HG02678 (cell line): ENCODE measurements at regions not wholly inside any gene's neighbourhood (a gene's known extent, or its start where the extent isn't known, plus 50 kb on each side); places are given as distances from the start of the nearest gene placed in this dataset.
"Not testable (repeated sequence)": the region's sequence is repeated elsewhere in the genome, so short reads cannot be mapped to it uniquely, and the experiment has no call there.

Source experiments
- ATAC-seq: cut with Tn5 transposase; IDR thresholded peaks from one replicate; pipeline ENCODE4 v1.9.1; 2021; ENCODE audit warnings: mild to moderate bottlenecking, moderate library complexity; ENCODE audit not compliant: unreplicated experiment

DNA sequence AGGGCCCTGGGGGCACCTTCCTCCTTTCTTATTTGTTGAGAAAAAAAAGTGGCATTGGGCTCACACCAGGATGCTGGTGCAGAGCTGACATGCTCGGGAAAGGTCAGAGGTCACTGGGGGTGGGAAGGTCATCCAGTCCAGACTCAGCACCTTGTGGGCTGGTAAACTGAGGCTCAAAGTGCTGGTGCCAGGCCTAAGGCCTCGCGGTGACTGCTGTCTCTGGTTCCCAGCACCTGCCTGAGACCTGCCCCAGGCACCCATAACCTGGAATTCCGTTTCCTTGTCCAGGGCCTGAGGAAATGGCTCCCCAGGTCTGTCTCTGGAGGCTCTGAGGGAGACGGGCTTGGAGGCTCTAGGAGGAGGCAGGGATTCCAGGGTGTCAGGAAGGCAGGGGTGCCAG lies 521.0 kb downstream of the GOLGA6L6 start:
- not testable (repeated sequence) for ATAC-seq

DNA sequence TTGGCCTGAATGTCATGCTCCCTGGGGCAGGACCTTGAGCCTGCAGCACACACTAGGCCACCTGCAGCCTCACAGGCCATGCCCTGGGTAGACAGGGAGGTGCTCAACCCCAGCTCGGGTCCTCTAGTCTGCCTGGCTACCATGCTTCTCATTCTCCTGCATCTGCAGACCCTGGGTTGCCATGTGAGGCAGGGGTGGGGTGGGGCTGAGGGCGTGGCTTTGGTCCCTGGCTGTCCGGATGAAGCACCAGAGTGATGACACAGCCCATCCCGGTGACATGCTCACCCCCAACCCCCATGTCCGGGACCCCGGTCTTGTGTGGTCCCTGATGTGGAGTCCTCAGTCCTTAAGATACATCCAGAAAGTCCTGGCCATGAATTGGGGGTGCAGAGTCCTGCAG lies 521.8 kb downstream of the GOLGA6L6 start:
- ATAC-seq = not testable (repeated sequence)

- not testable (repeated sequence) for ATAC-seq
Measured at GRCh38 chr15:20017581-20017980, 524.0 kb downstream of the GOLGA6L6 start.

- not testable (repeated sequence) for ATAC-seq
Measured at GRCh38 chr15:20016941-20017340, 524.7 kb downstream of the GOLGA6L6 start.

- ATAC-seq = not testable (repeated sequence)
Measured at GRCh38 chr15:20012837-20013236, 528.8 kb downstream of the GOLGA6L6 start.

DNA sequence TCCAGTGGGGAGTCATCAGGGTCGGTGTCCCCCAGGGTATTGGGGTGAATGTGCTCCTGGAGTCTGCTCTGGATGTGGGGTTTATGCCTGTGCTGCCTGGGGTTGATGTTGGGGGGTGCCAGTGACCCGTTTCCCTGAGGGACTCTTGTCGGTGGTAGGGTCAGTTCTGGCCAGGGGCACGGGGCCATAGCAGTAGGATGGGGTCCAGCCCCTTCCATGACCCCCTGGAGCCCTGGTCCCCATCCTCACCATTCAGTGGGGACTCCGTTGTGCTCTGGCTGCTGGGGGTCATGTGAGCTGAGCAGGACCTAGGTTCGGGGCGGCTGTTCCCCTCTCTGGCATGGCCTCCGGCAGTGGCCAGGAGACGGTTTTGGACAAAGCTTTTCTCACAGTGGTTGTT lies 530.8 kb downstream of the GOLGA6L6 start:
- not testable (repeated sequence) for ATAC-seq

DNA sequence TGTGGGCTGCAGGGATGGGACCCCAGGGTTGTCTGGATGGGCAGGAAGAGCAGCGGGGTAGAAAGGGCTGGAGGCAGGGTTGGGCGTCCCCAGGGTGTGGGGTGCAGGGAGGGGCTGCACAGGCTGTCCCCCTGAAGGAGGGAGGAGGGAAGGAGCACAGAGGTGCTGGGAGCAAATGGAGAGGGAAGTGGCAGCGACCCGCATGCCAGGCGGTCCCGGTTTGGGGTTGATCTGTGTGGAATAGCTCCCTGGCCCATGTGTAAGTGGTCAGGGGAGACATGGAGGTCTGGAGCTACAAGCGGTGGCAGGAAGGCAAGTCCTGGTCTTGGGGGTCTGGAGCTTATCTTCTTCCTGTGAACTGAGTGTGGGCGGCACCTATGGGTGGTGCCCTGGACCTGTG lies 532.0 kb downstream of the GOLGA6L6 start:
- not testable (repeated sequence) for ATAC-seq

DNA sequence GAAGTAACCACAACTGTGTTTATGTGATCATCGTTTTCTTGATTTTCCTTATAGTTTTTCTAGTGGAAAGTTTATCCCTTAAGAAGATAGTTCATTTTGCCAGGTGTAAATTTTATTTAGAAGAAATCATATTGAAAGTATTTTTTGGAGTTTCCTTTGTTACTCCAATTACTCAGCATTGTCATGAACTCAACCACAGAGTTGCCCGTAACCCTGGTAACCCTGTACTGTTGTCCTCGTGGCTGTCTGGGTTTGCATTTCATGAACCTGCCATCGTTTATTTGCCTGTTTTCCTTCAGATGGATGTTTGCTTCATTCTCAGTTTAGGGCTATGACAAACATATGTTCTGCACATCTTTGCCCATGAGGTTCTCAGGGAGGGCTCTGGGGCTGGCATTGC lies 534.3 kb downstream of the GOLGA6L6 start:
- ATAC-seq = not testable (repeated sequence)

GRCh38 chr15:20003471-20003870 lies 538.1 kb downstream of the GOLGA6L6 start:
- not testable (repeated sequence) for ATAC-seq

DNA sequence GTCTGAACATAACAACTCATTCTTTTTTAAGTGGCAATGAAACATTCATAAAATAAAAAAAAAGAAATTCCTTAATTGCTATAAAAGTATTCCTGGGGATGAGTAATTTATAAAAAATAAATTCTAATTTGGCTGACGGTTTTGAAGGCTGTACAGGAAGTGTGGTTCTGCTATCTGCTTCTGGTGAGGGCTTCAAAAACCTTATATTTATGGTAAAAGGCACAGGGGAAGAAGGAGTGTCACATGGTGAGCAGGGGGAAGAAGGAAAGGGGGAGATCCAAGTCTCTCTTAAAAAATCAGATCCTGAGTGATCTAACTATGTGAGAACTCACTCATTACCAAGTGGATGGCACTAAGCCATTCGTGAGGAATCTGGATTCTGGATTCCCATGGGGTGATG lies 539.0 kb downstream of the GOLGA6L6 start:
- not testable (repeated sequence) for ATAC-seq

DNA sequence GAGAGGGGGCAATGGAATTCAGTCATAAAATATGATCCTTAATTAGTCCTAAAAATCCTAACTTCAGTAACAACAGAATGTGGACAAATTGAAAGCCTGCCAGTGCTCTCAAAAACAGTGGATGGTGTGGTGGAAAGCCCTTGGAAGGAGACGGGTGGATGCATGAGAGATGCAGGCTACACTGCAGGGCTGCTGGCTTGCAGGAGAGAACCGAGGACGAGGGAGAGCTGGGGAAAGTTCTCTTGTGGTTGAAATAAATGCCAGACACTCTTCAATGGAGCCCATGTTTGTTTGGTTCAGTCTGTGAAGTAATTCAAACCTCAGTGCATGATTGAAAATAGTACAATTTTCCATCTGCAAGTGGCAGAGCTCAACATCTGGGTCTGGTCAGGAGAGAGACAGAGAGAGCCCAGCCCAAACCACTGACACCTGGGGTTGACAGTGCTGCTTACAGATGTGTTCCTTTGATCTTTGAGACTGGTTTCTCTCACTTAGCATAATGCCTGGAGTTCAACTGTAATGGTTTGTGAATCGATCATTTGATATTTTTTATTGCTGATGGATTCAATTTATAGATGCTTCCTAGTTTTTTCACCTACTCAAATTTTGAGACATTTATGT lies 544.9 kb downstream of the GOLGA6L6 start:
- ATAC-seq = not testable (repeated sequence)

DNA sequence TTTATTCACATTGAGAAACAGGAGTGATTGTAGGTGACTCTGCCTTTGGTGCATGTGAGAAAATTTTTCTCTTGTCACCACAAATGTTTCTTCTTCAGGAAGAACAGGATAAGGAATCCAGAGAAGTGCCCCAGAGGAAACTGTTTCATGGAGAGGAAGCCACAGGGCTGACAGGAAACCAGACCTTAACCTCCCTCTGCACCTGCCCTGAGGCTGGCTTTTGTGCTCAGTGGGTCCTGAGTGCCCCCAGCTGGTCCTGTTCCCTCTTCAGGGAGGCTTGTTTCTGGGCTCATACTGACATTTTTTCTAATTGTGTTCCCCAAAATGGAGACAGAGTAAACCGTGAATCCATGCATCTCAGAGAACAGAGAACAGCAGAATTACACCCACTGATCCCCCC lies 546.3 kb downstream of the GOLGA6L6 start:
- not testable (repeated sequence) for ATAC-seq

GRCh38 chr15:19992428-19992827 lies 549.2 kb downstream of the GOLGA6L6 start:
- ATAC-seq = no peak

DNA sequence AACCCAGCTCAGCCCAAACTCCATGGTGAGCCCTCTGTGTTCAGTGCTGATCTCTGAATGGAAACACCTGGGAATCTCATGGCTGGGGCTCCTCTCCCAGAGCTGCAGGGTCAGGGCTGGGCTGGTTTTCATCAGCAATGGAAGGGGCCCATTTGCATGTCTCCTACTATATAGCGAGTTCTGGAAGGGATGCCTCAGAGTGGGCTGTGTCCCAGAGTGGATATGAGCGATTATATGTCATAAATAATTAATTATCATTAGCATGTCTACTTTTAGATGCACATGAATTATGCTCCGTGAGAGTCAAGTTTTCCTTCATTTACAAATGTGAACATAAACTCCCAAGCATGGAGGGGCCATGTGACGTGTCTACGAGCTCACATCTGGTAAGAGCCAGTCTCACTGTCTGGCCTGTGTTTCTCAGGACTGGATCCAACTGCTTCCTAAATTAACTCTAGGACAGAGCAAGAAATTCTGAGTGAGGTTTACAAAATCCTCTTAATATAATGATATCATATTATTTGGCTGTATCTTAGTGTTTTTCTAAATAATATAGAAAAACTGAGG lies 553.4 kb downstream of the GOLGA6L6 start:
- ATAC-seq = no peak

DNA sequence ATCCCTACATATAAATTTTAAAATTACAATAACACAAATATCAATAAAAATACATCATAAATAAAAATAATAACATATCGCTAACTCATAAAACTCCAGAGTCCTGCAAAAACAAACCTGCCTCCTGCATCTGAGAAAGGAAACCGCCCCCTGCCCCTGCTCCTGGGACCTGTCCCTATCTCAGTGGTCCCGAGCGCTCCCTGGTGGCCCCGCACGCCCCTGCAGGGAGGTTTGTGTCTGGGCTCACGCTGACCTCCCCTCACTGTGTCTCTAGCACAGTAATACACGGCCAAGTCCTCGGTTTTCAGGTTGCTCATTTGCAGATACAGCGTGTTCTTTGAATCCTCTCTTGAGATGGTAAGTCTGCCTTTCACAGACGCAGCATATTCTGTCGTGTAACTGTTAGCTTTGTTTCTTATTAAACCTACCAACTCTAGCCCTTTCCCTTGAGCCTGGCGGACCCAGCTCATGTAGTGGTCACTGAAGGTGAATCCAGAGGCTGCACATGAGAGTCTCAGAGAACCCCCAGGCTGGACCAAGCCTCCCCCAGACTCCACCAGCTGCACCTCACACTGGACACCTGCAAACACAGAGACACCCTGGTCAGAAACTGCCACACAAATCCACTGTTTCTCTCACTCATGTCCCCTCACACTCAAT lies 554.1 kb downstream of the GOLGA6L6 start:
- ATAC-seq = no peak

DNA sequence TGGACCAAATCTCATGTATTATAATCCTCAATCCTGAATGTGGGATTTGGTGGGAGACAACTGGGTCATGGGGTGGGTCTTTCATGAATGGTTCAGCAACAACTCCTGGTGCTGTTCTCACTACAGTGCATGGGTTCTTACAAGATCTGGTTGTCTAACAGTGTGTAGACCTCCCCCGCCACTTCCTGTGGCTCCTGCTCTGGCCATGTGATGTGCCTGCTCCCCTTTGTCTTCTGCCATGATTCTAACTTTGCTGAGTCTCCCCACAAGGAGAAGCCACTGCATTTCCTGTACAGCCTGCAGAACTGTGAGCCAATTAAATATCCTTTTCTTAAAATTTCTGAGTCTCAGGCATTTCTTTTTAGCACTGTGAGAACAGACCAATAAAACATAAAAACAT lies 557.5 kb downstream of the GOLGA6L6 start:
- ATAC-seq = no peak

- ATAC-seq = no peak
Measured at GRCh38 chr15:19974998-19975397, 566.6 kb downstream of the GOLGA6L6 start.

- no peak for ATAC-seq
Measured at GRCh38 chr15:19973718-19974117, 567.9 kb downstream of the GOLGA6L6 start.

- not testable (repeated sequence) for ATAC-seq
Measured at GRCh38 chr15:19972582-19972981, 569.0 kb downstream of the GOLGA6L6 start.

GRCh38 chr15:19965574-19965973 lies 576.0 kb downstream of the GOLGA6L6 start:
- not testable (repeated sequence) for ATAC-seq

- ATAC-seq = not testable (repeated sequence)
Measured at GRCh38 chr15:19964480-19964879, 577.1 kb downstream of the GOLGA6L6 start.

DNA sequence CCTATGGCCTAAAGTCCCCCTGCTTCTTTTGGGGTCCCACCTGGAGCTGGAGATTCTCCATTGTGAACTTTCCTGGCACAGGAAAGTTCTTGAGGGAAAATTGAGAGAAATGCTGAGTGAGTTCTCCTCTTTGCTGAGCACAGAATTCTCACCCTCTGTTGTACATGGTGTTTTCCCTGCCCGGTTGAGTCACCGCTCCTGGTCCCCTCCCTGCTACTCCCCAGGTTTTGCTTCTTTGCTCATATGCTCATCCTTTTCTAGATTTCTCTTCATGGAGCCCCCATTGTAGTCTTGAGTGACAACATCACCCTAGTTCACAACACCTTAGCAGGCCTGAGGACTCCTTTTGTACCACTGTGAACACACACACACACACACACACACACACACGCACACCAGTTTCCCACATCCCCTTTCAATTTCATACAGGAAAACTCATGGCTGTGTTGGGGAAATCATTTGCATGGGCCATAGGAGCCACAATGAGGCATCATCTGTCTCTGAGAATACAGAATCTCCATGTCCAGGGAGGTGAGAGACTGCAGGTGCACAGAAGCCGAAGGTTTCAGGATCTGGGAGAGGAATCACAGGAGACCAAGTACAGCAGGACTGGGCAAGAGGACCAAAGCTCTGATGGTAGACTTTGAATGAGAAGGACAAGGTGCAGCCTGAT lies 585.3 kb downstream of the GOLGA6L6 start:
- no peak for ATAC-seq
